HG02973 (cell line): ENCODE measurements at regions not wholly inside any gene's neighbourhood (a gene's known extent, or its start where the extent isn't known, plus 50 kb on each side); places are given as distances from the start of the nearest gene placed in this dataset.
"Not testable (repeated sequence)": the region's sequence is repeated elsewhere in the genome, so short reads cannot be mapped to it uniquely, and the experiment has no call there.

ENCODE experiments used
- ATAC-seq: cut with Tn5 transposase; IDR thresholded peaks from one replicate; pipeline ENCODE4 v1.9.1; 2021; ENCODE audit warnings: moderate library complexity; ENCODE audit not compliant: unreplicated experiment

DNA sequence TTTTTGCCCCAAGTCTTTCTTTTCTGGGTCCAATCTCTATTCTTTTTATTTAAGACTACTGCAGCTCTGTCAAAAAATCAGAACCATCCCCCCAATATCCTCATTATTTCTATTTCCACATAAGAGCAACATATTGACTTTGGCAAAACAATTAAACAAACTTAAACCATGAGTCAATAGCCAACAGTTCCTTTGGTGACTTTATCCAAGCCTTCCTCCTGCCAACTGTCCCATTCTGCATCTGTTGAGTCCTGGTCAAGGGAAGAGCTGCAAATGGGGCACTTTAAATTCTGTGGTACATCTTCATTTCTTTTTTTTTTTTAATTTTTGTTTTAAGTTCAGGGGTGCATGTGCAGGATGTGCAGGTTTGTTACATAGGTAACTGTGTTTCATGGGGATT is 1875.0 kb upstream of the PCDH7 start:
- no peak for ATAC-seq

DNA sequence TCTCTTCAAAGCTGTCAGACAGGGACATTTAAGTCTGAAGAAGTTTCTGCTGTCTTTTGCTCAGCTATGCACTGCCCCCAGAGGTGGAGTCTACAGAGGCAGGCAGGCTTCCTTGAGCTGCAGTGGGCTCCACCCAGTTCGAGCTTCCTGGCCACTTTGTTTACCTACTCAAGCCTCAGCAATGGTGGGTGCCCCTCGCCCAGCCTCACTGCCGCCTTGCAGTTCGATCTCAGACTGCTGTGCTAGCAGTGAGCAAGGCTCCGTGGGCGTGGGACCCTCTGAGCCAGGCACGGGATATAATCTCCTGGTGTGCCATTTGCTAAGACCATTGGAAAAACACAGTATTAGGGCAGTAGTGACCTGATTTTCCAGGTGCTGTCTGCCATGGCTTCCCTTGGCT is 1863.1 kb upstream of the PCDH7 start:
- not testable (repeated sequence) for ATAC-seq

DNA sequence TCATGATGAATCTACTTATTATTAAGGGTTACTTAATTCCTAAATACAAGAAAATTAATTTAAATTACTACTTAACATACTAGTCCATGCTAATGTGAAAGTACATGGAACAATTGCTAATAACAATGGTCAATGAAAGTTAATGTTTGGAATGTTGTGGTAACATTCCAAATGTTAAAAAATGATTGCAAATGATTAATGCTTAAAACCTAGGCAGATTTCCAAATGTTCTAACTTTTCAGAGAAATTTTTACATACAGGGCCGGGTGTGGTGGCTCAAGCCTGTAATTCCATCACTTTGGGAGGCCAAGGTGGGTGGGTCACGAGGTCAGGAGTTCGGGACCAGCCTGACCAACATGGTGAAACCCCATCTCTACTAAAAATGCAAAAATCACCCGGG is 1851.3 kb upstream of the PCDH7 start:
- no peak for ATAC-seq

DNA sequence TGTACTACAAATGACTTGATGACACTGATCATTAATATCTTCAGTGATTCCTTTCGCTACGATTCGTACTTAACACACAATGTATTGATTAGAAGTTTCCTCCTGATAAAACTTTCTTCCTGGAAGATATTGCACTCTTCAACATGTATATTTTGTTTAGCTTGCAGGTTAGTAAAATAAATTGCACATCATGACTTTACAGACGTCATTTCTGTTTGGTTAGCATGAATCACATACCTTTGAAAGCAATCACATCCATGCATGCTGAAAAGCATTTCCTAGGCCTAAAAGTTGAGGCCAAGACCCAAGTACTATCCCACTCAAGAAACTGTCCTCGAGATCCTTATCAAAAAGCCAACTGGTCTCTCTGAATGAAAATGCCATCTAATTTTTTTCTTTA is 1841.0 kb upstream of the PCDH7 start:
- ATAC-seq = no peak

DNA sequence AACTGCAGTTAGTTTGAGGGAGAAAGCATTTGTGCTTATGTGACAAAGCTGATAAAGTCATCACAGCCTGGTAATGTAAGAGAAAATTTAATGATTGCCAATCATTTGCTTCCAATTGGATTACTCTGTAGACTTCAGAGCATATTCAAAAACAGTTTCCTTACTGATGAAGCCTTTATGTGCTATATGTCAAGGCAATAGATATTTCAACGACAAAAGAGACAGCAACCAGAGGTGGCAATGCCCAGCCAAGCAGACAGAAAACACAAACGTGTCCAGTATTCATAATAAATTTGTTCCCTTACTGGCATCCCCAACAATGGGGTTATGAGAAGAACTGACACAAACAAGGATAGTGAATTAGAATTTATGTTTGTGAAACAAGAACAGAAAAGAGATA is 1840.3 kb upstream of the PCDH7 start:
- no peak for ATAC-seq

DNA sequence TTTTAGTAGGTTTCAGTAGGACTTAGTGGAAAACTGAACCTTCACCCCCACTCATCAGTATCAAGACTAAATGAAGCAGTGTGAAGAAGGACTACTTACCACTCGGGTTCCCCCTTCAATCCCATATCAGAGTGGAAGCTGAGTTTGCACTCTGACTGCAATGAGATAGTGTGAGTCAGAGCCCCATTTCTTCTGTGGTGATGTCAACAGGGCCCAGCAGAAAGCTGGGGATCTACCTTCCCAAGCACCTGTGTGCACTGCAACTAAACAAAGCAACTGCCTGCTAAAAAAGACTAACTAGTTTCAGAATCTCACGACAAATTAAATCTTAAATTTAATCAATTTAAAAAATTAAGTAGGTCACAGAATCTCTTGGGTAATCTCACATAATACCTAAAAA is 1837.0 kb upstream of the PCDH7 start:
- ATAC-seq = no peak

DNA sequence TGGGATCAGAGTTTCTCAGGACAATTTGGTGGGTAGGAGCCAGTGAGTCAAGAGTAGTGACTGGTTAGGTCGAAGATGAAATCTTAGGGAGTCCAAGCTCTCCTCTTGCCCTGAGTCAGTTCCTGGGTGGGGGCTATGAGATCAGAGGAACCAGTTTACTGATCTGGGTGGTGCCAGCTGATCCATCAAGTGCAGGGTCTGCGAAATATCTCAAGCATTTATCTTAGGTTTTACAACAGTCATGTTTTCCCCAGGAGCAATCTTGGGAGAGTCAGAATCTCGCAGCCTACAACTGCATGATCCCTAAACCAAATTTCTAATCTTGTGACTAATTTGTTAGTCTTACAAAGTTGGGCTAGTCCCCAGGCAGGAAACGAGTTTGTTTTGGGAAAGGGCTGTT is 1833.2 kb upstream of the PCDH7 start:
- ATAC-seq = no peak

DNA sequence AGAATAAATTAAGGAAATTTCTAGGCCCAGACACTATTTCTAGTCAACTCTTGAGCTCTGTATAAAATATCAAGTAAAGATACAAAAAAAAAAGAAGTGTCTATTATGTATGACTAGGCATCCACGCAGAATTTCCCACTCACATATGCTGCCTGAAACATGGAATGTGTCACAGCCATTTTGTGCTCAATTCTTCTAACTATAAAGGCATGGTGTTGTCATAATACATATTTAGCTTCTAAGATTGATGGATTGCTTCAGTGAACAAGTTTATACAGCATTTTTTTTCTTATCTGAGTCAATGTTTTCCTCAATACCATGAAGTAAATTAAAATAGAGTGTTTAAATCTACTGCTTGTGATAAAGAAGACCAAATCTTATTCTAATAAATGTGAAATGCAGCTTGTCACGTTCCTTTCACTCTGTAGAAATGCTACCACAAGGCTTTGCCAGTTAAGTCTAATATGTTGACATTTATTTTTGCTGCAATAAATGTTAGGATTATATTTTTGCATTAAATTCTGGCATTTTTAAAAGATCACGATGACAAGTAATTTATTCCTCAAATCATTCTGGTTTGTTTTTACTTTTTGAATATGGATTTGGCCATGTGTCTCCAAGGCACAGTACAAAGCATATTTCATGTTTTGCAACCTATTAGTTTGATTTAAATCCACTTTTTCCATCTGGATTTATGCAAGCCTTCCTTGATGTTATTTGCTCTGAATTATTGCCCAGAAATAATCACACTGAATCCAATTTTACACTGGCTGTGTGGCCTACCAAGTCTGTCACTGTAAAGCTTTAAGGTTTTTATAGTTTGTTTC is 1829.0 kb upstream of the PCDH7 start:
- ATAC-seq = no peak

DNA sequence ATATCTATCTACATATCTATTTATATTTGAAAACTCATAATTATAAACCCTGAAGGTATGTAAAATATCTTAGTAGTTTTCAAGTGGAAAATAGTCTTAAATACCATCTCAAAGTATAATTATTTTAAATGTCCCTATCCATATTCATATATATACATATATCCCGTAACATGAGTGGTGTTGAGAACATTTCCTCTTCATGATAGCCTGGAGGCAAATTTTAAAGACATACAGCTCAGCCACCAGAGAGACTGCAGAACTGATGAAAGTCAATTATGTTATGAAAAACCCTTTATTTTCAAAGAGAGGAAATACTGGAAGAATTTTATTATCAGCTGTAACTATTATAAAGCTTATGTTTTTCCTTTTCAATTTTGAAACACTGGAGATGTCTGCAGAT is 1806.7 kb upstream of the PCDH7 start:
- ATAC-seq = no peak

DNA sequence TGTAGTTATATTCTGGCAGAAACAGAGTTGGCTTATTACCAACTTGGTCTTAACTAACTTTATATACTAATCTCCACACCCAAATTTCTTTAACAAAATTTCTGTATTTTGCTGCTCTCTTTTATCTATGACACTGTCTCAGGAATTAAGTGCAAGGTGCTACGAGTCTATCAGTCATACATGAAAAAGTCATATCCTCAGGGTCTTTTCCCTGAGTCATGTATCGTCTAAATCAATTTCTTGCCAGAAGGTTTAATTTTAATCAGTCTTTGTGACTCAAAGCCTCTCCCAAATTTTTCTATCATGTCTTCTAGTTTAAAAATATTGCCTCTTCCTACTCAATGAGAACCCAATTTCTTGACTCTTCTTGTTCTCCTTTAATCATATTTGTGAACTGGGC is 1803.6 kb upstream of the PCDH7 start:
- ATAC-seq = no peak

DNA sequence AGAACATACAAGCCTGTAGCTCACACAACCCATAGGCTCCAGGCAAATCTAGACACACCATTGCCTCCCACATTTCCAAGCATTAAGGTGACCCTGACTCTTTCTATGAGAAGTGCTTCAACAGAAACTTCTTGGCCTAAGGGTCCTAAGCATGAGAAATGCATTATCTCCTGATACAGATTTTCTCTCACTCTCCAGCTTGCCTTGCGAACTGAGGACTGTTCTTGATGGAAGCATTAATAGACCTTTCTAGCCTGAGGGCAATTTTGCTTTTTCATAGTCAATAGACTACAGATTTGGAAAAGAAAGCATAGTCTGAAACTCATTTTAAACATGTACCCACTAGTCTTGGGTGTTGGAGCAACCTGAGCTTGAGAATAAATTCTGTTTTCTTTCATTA is 1801.3 kb upstream of the PCDH7 start:
- ATAC-seq = no peak

DNA sequence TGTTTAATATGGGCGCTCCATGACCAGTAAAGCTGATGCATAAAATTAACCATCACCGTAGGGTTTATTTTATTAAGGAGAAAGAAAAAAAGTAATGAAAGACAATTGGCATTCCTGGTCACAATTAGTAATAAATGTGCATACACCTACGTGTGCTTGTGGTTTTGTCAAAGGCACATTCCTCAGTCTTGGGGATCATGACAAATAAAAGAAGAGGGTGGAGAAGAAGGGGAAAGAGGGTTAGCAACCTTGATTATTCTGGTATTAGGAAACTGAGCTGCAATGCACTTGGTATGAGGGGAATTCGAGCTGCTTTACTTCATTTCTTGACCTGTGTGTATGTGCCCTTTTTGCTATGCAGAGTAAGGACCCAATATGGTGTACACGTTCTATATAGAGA is 1798.3 kb upstream of the PCDH7 start:
- no peak for ATAC-seq

DNA sequence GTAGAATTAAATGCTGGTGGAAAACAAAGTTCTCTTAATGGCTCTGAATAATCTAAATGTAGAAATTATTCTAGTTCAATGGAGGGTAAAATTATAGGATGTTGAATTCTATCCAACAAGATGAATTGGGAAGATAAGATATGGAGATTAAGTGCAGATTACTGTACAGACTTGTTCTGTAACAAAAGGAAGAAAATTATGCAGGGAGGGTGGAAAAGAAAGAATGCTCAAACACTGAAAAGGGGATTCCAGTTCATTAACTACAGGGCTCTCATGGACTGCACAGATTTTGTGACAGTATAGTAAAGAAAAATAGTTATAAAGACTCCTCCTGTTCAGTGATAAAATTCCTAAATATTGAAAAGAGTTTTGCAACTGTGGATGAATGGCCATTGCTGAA is 1794.0 kb upstream of the PCDH7 start:
- no peak for ATAC-seq

DNA sequence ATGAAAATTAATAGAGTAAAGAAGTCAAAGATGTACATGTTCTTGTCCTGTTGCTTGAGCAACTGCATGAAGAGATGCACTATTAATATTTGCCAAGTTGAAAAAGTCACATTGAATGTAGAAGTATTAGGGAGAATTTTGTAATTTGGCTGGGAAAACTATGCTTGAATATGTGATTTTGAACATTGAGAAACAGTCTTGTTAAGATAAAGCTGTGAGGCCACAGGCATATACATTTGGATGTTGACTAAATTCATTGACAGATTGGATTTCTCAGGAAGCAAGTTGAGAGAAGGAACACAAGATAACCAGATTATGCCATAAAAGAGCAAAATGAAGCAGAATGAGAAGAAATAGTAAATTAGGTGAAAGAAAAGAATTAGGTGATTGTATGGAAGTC is 1777.5 kb upstream of the PCDH7 start:
- no peak for ATAC-seq

DNA sequence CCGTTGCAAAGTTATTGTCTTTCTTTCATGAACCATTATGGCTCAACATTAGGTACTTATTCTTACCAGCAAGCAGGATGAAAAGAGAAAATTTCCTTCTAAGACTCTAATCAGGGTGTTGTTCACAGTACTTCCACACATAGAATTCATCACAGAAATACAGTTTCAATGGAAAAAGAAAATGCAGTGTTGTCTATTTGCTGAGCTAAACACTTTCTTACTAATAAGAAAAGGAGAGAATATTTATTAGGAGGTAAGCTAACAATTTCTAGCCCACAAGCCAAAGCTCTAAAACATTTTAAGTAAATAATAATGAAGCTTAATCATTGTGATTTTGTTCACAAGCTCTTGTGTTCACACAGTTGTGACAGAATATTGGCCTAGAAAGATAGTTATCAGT is 1772.8 kb upstream of the PCDH7 start:
- no peak for ATAC-seq

DNA sequence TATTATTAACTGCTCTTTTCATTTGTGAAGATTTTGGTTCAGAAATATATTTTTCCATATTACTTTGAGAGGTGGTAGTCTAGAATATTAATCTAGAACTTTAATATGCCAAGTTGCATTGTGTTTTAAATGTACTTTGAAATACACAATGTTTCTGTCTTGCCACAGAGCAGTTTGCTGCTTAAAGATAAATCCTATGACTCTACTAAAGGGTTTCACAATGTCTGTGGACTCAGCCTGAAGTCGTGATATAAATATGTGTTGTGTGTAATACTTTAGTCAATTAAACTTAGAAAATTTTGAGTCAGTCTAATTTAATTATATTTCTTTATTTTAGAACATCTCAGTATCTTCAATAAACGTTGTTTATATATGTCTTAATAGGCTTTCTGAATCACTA is 1771.7 kb upstream of the PCDH7 start:
- no peak for ATAC-seq

DNA sequence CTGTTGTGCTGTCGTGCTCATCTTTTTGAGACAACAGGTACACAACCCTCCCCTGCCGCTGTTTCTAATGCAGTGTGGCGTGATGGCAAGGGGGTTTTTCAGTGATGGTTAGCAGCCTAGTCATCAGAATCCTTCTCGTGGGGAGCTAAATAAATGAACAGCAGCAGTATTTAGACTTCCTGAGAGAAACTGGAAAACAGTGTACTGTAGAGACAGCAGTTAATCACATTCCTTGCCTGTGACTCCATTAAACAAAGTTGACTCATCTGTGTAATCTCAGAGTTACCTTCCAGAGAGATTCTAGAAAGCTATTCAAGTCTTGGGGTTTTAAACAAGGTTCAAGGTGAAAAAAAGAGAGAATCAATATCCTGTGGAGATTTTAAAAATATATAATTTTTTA is 1753.2 kb upstream of the PCDH7 start:
- no peak for ATAC-seq

DNA sequence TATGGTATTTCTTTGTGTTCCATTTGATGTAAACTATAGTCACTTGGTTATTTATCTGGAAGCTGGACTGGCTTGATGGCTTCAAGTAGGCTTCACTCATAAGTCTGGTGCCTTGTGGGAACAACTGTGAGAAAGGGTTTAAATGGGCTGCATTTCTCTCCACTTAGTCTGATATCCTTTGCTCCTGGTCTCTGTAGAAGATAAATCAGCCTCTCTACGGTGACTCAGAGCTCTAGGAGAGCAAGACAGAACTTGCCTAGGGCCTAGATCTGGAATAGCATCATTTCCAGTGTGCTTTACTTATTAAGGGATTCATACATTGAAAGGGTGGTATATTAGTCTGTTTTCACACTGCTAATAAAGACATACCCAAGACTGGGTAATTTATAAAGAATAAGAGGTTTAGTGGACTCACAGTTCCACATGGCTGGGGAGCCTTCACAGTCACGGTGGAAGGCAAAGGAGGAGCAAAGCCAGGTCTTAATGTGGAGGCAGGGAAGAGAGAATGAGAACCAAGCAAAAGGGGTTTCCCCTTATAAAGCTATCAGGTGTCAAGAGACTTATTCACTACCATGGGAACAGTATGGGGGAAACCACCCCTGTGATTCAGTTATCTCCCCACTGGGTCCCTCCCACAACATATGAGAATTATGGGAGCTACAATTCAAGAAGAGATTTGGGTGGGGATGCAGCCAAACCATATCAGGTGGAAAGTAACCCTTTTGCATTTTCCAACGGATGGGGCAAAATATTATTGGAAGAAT is 1746.4 kb upstream of the PCDH7 start:
- no peak for ATAC-seq

DNA sequence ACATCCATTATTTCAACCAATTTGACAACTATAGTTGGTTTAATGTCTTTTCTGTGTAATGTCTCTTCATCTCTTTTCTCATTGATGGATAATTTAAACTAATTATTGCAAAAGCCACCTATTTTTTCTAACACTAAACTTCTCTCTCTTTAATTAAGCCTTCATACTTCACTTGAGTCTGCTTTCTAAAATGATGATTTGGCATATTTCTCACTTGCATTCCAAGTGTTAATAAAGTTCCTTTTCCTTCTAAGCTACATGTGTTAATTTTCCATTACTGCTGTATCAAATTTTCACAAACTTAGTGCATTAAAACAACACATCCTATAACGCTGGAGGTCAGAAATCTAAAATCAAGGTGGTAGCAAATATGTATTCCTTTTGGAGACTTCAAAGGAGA is 1743.8 kb upstream of the PCDH7 start:
- ATAC-seq = no peak

DNA sequence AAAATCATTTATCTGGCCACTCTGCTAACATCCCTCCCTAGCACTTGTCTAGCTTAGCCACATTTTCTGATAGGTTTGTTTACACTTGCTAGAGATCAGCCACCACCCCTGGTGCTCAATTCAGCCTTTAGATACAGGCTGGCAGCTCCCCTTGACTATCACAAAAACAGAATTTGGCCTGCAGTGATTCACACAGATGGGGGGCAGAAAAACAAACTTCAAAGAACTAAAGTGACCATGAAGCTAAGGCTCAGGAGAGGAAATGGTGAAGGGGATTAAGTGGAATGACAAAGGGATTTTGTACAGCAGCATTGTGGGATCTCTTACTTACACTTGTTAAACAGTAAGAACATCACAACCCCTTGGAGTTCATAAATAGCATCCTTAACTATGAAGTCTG is 1718.0 kb upstream of the PCDH7 start:
- ATAC-seq = no peak

DNA sequence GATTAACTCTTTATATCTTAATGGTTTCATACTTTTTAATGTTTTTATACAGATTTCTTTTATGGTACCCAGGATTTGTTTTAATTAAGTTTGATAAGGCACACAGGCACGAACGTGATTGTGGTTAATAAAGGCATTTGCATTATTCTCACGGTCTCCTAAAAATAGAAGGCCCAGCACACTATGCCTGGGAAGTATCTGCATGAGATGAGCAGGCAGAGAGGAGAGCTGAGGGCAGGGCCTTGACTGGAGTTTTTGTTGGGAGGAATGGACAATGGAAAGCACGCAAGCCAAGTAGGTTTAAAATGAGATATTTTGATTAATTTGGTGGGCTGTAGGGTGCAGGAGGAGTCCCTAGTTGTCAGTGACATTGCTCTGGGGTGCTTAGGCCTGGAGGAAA is 1714.3 kb upstream of the PCDH7 start:
- ATAC-seq = no peak

DNA sequence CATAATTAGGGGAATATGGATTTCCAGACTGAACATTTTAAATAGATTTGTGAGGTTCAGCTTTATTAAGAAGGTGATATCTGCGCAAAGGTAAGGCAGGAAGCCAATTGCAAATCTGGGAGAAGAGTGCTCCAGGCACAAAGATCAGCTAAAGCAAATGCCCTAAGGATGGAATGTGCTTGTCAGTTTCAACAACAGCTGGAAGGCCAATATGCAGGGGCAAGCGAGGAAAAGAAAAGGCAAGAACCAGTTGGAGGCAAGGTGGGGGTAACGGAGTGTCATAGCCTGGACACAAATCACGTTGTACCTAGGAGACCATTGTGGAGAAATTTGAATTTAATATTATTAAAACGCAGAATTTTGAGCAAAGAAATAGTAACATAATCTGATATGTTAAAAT is 1710.3 kb upstream of the PCDH7 start:
- no peak for ATAC-seq

DNA sequence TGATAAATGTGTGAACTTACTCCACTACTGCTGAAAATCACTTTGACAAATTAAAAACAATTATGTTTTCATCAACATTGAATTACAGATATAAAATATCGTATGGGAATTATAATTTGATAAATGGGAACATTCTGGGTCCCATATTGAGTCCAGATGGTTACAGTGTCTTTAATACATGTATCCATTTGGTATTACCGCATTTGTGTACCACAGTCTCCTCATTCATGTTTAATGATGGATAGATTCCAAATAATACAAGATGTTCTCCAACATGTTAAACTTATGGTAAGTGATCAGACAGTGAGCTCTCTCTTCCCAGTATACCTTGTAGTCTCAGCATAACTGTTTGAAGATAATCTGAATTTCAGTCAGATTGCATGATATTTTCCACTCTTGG is 1706.8 kb upstream of the PCDH7 start:
- no peak for ATAC-seq
